GM18505 (cell line): ENCODE measurements at regions not wholly inside any gene's neighbourhood (a gene's known extent, or its start where the extent isn't known, plus 50 kb on each side); places are given as distances from the start of the nearest gene placed in this dataset.
"Not testable (repeated sequence)": the region's sequence is repeated elsewhere in the genome, so short reads cannot be mapped to it uniquely, and the experiment has no call there.

Source experiments
- ATAC-seq: cut with Tn5 transposase; IDR thresholded peaks from one replicate; pipeline ENCODE4 v1.9.1; 2021; ENCODE audit not compliant: unreplicated experiment
- POLR2A ChIP-seq: IDR thresholded peaks from 4 replicates; pipeline ENCODE4 v1.6.1; 2011; ENCODE audit warnings: borderline replicate concordance; ENCODE audit not compliant: insufficient read depth, insufficient read length; ENCODE audit errors: extremely low read depth

DNA sequence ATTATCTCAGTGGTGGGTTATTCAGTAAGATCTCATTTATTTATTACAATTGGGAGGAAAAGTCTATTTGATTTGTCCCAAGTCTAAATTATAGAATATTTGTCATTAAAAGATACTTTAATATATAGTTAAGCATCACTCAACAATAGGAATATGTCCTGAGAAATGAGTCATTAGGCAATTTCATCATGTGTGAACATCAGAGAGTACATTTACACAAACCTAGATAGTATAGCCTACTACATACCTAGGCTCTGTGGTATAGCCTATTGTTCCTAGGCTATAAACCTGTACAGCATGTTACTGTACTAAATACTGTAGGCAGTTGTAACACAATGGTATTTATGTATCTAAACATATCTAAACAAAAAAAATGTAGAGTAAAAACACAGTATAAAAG, 135.0 kb upstream of the RASA1 start:
- ATAC-seq: no peak
- TF ChIP-seq POLR2A: no peak

DNA sequence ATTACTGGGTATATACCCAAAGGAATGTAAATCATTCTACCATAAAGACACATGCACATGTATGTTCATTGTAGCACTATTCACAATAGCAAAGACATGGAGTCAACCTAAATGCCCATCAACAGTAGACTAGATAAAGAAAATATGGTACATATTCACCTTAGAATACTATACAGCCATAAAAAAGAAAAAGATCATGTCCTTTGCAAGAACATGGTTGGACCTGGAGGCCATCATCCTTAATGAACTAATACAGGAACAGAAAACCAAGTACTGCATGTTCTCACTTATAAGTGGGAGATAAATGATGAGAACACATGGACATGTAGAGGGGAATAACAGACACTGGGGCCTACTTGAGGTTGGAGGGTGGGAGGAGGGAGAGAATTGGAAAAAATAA, 133.2 kb upstream of the RASA1 start:
- ATAC-seq: not testable (repeated sequence)

DNA sequence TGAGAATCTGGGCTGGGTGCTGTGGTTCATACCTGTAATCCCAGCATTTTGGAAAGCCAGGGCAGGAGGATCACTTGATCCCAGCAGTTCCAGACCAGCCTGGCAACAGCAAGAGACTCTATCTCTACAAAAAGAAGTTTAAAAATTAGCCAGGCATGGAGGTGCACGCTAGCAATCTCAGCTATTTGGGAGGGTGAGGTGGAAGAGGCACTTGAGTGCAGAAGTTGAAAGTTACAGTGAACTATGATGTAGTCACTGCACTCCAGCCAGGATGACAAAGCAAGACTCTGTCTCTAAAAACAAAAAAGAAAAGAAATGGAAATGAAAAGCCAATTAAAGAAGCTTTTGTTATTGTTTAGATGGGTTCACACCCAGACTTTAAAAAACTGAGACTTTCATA, 131.6 kb upstream of the RASA1 start:
- no peak for TF ChIP-seq POLR2A
- ATAC-seq: no peak

DNA sequence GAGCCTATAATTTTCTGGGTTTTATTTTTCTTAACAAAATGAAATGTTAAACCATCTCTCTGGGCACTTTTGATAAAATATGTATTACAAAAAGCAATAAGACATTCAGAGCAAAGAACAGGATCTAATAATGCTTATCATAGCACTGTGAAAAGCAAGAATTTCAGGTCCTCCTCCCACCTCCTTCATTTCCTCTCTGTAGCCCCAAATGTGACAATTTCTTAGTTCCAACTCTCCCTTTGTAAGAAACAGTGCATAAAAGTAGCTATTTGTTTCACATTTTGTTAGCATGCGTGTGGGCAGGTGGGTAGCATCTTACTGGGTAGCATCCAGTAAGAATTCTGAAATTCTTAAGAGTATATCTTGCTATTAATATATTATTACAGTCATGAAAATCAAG, 130.9 kb upstream of the RASA1 start:
- no peak for ATAC-seq
- no peak for TF ChIP-seq POLR2A

DNA sequence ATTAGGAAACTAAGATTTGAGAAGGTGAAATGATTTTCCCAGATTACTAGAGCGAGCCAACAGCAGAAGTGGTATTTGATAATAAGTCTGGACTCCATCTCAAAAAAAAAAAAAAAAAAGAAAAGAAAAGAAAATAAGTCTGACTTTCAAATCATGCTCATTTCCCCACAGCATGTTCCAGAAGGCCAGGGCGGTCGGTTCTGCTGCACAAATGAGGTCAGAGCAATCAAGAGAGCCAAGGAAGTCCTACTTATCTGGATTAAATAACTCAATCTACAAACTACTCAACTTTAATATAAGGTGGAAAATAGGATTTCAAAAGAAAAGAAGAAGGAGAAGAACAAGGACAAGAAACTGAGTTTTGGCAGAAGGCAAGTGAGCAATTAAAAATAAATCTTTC, 130.4 kb upstream of the RASA1 start:
- no peak for TF ChIP-seq POLR2A
- ATAC-seq: no peak

DNA sequence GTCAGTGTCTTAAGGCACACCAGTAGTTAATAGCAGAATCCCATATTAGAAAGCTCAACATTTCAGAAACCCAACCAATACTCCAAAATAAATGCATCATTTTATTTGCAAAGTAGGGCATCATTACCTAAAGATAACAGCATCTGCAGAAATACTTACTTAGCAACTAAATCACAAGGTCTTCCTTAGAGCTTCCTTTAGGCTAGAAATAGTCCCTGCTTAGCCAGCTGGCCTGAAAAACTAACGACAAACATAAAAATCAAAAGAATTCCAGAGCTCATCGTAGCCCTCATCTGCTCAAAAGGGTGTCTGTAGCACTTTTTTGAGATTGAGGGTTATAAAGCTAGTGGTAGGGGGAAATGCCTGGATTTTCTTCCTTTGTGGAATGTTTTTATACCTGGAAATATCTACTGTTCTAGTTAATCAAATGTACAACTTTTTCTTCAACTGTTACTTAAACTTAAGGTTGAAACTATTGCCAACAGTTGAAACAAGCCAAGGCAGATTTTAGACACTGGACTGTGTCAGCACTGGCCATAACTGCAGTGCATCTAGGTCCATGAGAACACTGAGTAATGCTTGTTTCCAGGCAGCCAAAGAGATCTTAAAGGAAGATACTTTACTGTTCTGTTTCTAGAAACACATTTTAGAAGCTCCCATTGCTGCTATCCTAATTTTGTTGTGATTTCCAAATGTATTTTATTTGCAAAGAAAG, 129.4 kb upstream of the RASA1 start:
- no peak for ATAC-seq
- no peak for TF ChIP-seq POLR2A

DNA sequence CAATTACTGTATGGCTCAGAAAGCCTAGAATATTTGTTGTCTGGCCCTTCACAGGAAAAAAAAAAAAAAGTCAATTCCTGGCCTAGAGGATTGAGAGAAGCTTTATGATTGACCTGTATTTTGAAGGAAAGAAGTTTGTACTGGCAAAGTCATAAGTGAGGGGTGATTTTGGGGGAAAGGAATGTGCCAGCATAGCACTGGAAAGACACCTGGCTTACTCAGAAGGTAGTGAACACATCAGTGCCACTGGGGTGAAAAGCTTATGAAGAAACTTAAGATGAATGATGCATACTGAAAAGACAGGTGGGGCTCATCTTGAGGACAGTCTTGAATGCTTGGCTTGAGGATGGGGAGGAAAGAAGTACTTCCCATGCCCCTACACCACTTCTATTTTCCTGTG, 127.9 kb upstream of the RASA1 start:
- no peak for TF ChIP-seq POLR2A
- ATAC-seq: no peak

DNA sequence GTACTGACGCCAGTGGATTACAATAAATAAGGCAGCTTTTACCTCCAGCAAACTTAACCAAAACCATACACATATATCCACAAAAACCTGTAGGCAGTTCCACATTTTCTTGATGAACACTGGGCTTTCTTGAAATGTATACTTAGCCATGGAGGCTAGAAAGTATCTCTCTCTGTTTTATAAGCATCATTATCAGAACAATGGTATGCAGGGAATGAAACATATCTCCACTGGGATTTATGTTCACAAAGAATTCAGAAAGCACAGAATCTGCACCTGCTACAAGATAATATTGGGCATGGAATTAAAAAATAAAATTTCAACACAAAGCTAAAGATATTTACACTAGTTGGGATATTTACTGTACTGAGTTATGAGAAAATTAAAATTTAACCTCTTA, 126.1 kb upstream of the RASA1 start:
- no peak for TF ChIP-seq POLR2A

DNA sequence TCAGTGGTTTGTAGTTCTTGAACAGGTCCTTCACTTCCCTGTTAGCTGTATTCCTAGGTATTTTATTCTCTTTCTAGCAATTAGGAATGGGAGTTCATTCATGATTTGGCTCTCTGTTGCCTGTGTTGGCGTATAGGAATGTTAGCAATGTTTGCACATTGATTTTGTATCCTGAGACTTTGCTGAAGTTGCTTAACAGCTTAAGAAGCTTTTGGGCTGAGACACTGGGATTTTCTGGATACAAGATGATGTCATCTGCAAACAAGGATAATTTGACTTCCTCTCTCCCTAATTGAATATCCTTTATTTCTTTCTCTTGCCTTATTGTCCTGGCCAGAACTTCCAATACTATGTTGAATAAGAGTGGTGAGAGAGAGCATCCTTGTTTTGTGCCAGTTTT, 121.8 kb upstream of the RASA1 start:
- not testable (repeated sequence) for ATAC-seq

More for the DNA sequence above, 126.1 kb upstream of the RASA1 start:
- no peak for ATAC-seq

DNA sequence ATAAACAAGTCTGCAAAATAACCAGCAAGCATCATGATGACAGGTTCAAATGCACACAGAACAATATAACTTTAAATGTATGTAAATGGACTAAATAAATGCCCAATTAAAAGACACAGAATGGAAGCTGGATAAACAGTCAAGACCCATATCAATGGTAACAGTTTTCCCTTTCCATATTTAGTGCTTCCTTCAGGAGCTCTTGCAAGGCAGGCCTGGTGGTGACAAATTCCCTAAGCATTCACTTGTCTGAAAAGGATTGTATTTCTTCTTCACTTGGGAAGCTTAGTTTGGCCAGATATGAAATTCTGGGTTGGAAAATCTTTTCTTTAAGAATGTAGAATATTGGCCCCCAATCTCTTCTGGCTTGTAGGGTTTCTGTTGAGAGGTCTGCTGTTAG, 120.2 kb upstream of the RASA1 start:
- TF ChIP-seq POLR2A: no peak
- no peak for ATAC-seq

DNA sequence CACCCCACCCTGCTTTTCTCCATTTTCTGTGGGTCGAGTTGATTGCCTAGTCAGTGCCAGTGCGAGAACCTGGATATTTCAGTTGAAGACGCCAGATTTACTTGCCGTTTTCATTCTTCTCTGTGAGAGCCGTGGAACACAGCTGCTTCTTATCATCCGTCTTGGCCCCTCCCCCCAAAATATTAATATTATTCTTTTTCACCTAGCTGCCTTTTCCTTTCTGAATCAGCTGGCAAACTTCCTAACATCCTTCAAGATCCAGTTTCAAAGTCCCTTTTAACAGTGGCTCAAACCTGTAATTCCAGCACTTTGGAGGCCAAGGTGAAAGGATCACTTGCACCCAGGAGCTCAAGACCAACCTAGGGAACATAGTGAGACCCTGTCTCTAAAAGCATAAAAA, 117.1 kb upstream of the RASA1 start:
- no peak for ATAC-seq
- no peak for TF ChIP-seq POLR2A

DNA sequence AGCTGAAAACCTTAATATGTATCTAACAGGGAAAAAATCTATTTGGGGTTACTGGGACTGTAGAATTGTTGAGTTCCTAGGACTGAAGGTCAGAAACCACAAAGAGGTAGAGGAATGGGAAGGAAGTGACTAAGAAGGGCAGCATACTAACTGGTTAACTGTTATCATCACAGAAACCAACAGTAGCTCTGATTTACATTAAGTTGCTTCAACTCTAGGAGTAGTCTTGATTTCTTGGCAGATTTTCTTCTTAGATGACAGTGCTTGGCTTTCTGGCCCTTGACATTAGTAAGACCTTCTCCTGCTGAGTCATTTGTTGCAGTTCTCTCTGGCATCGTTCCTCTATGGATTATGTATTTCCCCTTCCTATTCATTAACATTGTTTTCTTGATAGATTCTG, 116.1 kb upstream of the RASA1 start:
- peak; percentile 63 for ATAC-seq
- no peak for TF ChIP-seq POLR2A

DNA sequence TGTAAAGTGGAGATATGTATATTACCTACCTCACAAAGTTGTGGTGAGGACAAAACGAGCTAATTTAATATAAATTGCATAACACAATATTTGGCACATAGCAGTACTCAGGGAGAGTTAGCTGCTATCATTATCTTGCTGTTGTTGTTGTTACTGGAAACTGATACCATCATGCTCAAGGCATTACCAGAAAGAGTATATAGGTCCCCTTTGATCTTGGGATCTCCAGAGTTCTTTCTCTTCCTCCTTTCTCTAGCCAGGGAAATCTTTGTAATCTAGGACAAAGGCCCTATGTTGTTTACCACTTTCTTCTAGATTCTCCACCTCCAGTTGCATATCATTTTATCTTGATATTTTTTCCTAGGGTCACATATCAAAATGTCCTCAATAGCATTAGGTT, 114.8 kb upstream of the RASA1 start:
- no peak for TF ChIP-seq POLR2A

DNA sequence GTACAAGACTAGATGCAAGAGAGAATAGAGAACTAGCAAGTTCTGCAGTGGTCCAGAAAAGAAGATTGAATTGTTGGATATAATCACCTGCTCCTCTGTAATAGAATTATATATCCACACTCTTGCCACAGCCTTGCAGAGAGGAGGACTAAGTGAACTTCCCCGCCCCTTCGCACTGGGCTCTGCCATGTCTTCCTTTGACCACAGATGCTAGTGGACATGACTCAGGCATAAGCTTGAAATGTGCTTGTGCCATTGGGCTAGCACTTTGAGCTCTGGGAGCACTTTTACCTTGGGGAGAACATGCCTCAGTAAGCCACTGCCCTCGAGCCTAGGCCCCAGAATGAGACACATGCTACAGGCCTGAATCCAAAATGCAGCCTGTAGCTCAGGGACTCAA, 113.5 kb upstream of the RASA1 start:
- ATAC-seq: no peak
- no peak for TF ChIP-seq POLR2A

More for the DNA sequence above, 114.8 kb upstream of the RASA1 start:
- no peak for ATAC-seq

DNA sequence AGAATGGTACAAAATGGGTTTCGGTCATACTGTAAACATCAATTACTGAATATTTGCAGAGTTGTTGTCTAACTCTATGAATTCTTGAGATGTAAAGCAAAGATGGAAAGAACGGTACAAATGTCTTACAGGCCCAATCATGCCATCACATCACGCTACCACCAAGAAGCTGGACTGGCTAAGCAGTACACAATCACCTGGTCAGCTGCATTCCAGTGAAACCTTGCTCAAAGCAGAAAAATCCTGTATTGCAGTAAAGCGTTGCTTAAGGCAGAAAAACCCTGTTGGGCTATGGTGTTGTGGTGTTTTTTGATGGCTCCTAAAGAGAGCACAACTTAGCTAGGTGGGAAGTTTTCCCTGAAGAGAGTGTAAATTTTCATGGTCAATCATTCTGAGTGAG, 112.6 kb upstream of the RASA1 start:
- no peak for ATAC-seq
- TF ChIP-seq POLR2A: no peak

DNA sequence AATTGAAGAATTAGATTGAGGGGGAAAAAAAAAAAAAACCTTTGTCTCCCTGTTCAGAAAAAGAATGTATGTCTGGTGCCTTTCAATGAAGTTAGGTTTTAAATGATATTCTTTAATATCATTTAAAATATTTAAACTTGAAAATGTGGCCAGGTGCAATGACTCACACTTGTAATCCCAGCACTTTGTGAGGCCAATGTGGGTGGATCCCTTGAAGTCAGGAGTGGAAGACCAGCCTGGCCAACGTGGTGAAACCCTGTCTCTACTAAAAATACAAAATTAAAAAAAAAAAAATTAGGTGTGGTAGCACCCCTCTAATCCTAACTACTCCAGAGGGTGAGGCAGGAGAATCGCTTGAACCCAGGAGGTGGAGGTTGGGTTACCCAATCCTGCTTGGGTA, 111.1 kb upstream of the RASA1 start:
- no peak for ATAC-seq
- TF ChIP-seq POLR2A: no peak

DNA sequence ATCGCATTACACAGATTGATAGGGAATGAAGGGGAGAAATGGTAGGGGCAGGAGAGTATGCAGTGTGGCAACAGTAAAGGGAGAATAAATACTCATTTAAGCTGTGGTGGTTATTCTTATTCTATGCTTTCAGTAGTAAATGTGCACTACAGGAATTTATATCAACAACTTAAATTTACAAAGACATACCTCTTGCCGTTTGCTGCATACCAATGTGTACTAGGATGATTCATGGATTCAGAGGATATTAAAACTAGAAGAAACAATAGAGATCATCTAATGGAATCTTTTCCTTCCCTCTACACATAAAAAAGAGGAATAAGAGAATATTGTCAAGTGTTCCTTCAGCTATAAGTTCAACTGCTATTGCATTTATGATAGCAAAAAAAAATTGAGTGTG, 103.3 kb upstream of the RASA1 start:
- no peak for ATAC-seq
- TF ChIP-seq POLR2A: no peak
